ENCODE measurements at regions not wholly inside any gene's neighbourhood (a gene's known extent, or its start where the extent isn't known, plus 50 kb on each side); places are given as distances from the start of the nearest gene placed in this dataset.

DNA sequence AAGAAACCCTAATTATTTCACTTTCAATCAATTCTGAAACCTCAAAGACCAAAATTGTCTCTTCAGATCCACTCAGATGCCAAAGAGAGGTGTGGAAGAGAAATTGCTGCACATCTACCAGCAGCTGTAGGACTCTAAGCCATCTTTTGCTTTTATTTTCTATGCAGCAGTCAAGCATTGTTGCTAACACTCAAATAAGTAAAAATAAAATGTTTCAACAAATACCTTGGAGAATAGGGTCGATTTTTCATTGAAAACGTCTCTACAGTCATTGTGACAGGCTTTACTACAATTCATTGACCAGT, 66.4 kb upstream of the CFAP20DC start:
- no peak for DNase-seq

- no peak for DNase-seq
These were observed 65.8 kb upstream of the CFAP20DC start for GRCh38 chr3:59115364-59116232.

DNA sequence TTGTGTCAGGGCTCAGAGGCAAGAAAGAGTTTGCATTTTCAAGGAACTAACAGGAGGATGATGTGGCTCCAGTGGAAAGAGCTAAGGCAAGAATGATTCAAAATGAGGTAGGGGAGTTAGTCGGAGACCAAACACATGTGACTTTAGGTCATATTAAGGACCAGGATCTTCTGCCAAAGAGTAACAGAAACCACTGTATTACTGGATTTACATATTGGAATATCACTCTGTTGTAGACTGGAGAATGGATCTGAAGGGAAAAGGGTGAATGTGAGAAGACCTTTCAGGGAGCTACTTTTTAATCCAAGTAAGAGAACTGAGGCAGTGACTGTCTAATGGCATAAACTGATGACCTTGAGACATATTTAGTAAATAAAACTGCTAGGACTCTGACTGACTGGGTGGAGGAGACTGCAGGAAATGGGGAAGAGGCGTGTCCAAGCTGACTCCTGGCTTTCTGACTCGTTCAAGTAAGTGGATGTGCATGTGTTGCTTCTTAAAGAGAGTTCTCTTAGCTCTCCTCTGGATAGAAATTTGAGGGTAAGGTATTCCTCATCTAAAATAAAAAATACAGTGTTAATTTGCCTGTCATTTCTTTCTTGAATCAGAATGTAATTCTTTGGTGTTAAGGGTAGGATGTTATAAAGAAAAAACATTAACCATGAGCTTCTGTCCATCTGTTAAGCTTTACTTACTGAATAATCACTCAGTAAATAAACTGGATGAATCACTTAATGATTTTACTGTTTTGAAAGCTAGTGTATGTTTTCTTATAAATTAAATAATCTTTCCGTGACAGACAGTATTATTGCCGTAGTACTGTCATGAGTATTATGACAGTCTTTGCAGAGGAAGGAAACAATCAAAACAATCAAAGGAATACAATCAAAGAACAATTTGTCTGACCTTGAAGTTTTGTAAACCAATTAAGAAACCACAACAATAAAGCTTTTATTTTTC, 58.3 kb upstream of the CFAP20DC start:
- no peak for DNase-seq

DNA sequence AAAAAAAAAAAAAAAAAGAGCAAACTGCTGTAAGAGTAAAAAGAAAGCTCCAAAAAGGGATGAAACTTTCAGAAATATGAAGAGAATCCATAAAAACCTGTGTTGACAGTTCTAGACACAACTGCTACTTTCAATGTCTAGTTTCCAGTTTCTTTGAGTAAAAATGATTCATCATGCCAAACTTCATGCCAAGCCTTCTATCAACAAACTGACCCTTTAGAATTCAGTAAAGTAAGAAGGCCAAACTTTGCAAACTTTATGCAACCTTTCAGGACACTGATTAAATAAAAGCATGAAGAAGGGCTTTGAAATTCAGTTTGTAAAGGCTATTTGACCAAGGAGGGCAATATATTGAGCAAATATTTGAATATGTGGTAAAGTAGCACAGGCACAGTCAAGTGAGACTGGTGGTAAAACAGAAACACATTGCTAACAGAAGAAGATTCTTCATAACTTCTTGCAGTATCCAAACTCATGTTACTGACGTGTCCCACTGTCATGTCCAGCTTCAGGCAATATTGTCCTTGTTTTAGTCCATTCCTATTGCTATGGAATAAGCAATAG, 56.3 kb upstream of the CFAP20DC start:
- DNase-seq, result no peak

- DNase-seq, result no peak
These were observed 53.7 kb upstream of the CFAP20DC start for GRCh38 chr3:59103552-59103951.

DNA sequence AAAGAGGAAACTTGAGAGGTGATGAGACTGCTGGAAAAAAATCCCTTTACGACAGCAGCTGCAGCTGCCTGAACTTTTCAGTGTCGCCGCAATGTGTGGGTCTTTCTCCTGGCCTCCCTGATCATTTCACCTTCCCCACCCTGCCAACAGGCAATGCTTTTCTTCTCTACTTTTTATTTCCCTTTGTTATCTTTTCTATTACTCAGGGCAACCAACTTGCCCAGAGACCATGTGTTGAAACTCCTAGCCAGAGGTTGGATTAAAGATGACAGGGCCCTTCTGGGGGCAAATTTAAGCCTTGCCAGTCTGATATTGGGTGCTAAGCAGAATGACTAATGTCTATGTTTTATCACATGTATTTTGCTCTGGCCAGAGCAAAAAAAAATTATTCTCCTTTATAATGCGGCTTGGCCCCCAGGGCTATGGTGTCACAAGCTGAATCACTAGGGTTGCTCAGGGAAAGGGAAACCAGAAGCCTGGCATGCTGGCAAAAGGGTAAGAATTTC, 51.5 kb upstream of the CFAP20DC start:
- no peak for DNase-seq

Measured in right forelimb (tissue), 1 donor.